ENCODE measurements at regions not wholly inside any gene's neighbourhood (a gene's known extent, or its start where the extent isn't known, plus 50 kb on each side); places are given as distances from the start of the nearest gene placed in this dataset.

GRCh38 chr12:64931321-64931720 lies 106.9 kb downstream of the TBC1D30 start:
- DNase-seq = no peak

GRCh38 chr12:64931981-64932380 lies 107.5 kb downstream of the TBC1D30 start:
- no peak for DNase-seq

- DNase-seq = no peak
Measured at GRCh38 chr12:64933791-64934190, 109.3 kb downstream of the TBC1D30 start.

- DNase-seq = no peak
Measured at GRCh38 chr12:64937452-64937851, 113.0 kb downstream of the TBC1D30 start.

- no peak for DNase-seq
Measured at GRCh38 chr12:64938179-64938578, 113.7 kb downstream of the TBC1D30 start.

GRCh38 chr12:64943686-64944085 lies 119.2 kb downstream of the TBC1D30 start:
- no peak for DNase-seq

- no peak for DNase-seq
Measured at GRCh38 chr12:64944966-64945365, 120.5 kb downstream of the TBC1D30 start.

- peak; percentile 70 for DNase-seq
Measured at GRCh38 chr12:64946132-64946829, 121.8 kb downstream of the TBC1D30 start.

GRCh38 chr12:64950711-64951298 lies 126.4 kb downstream of the TBC1D30 start:
- no peak for DNase-seq

- DNase-seq = no peak
Measured at GRCh38 chr12:64951944-64952343, 127.5 kb downstream of the TBC1D30 start.

GRCh38 chr12:64955746-64956145 lies 131.3 kb downstream of the TBC1D30 start:
- DNase-seq = no peak

- DNase-seq = no peak
Measured at GRCh38 chr12:64965920-64966319, 141.5 kb downstream of the TBC1D30 start.

GRCh38 chr12:64968989-64969819 lies 144.8 kb downstream of the TBC1D30 start:
- DNase-seq = no peak

- DNase-seq = no peak
Measured at GRCh38 chr12:64976131-64976530, 145.0 kb downstream of the WIF1 start.

GRCh38 chr12:64983771-64984278 lies 137.3 kb downstream of the WIF1 start:
- peak; percentile 26 for DNase-seq

- no peak for DNase-seq
Measured at GRCh38 chr12:64991121-64991611, 129.9 kb downstream of the WIF1 start.

GRCh38 chr12:64992116-64992515 lies 129.0 kb downstream of the WIF1 start:
- DNase-seq = no peak

GRCh38 chr12:64992641-64993040 lies 128.5 kb downstream of the WIF1 start:
- DNase-seq = no peak

GRCh38 chr12:64993461-64993860 lies 127.6 kb downstream of the WIF1 start:
- DNase-seq = no peak

GRCh38 chr12:64995816-64996215 lies 125.3 kb downstream of the WIF1 start:
- DNase-seq = no peak

GRCh38 chr12:64997858-64998257 lies 123.2 kb downstream of the WIF1 start:
- DNase-seq = no peak

GRCh38 chr12:64998371-64999147 lies 122.5 kb downstream of the WIF1 start:
- DNase-seq = no peak

- no peak for DNase-seq
Measured at GRCh38 chr12:64999148-64999425, 122.0 kb downstream of the WIF1 start.

All from NCI-H1105 treated with DMSO at 0.1 percent for 48 hours (cell line).